ENCODE measurements at regions not wholly inside any gene's neighbourhood (a gene's known extent, or its start where the extent isn't known, plus 50 kb on each side); places are given as distances from the start of the nearest gene placed in this dataset.
"Not testable (repeated sequence)": the region's sequence is repeated elsewhere in the genome, so short reads cannot be mapped to it uniquely, and the experiment has no call there.

GRCh38 chr14:53838374-53838773, 118.3 kb downstream of the BMP4 start:
- WGBS, 2 donors, result 72 to 83% methylated on average over 4 of the region's 4 CpGs

GRCh38 chr14:53837656-53838055, 119.0 kb downstream of the BMP4 start:
- intact Hi-C loops (cut with DNase I); H3K36me3 ChIP-seq; DNase-seq; H3K4me3 ChIP-seq; H3K9me3 ChIP-seq; H3K27ac ChIP-seq; H3K27me3 ChIP-seq; H3K4me1 ChIP-seq: not testable (repeated sequence)
- 76 to 82% methylated on average over 2 of the region's 2 CpGs for WGBS, 2 donors

More at GRCh38 chr14:53838374-53838773, 118.3 kb downstream of the BMP4 start:
- no peaks in the 10 kb centered on the region for H3K27me3 ChIP-seq
- H3K9me3 ChIP-seq, result no peaks in the 10 kb centered on the region
- H3K27ac ChIP-seq, result no peak overlapping the region
- no peaks in the 10 kb centered on the region for H3K4me1 ChIP-seq
- intact Hi-C loops (cut with DNase I), result no loop called here
- TF ChIP-seq EP300 (IDR thresholded peaks at IDR 0.05), result no peak
- no peak for TF ChIP-seq CTCF (IDR thresholded peaks at IDR 0.05)
- no peak for TF ChIP-seq POLR2AphosphoS5 (IDR thresholded peaks at IDR 0.05)
- TF ChIP-seq POLR2A (IDR thresholded peaks at IDR 0.05), result no peak
- DNase-seq, result no peak
- H3K4me3 ChIP-seq, result no peak overlapping the region
- no peaks in the 10 kb centered on the region for H3K36me3 ChIP-seq

- H3K4me1 ChIP-seq, result no peaks in the 10 kb centered on the region
- H3K36me3 ChIP-seq, result no peaks in the 10 kb centered on the region
- no peak overlapping the region for H3K4me3 ChIP-seq
- no peaks in the 10 kb centered on the region for H3K27me3 ChIP-seq
- TF ChIP-seq POLR2A (IDR thresholded peaks at IDR 0.05), result no peak
- TF ChIP-seq POLR2AphosphoS5 (IDR thresholded peaks at IDR 0.05), result no peak
- no peak for TF ChIP-seq EP300 (IDR thresholded peaks at IDR 0.05)
- TF ChIP-seq CTCF (IDR thresholded peaks at IDR 0.05), result no peak
- 77 to 85% methylated on average over 2 of the region's 2 CpGs for WGBS, 2 donors
- intact Hi-C loops (cut with DNase I), result no loop called here
- no peak overlapping the region for H3K27ac ChIP-seq
- no peaks in the 10 kb centered on the region for H3K9me3 ChIP-seq
- DNase-seq, result no peak
Observed at GRCh38 chr14:53836551-53836950, 120.1 kb downstream of the BMP4 start.

- Histone ChIP-seq H3K9me3 (peaks cover 0 to 2% (median 0%) of the 10 kb centered on the region in 4 donors), H3K27ac (no peak overlapping the region), H3K4me1 (no peaks in the 10 kb centered on the region), H3K4me3 (no peak overlapping the region), H3K36me3 (no peaks in the 10 kb centered on the region), H3K27me3 (no peaks in the 10 kb centered on the region)
- 67 to 75% methylated on average over 4 of the region's 4 CpGs for WGBS, 2 donors
- no peak for TF ChIP-seq POLR2A (IDR thresholded peaks at IDR 0.05)
- TF ChIP-seq CTCF (IDR thresholded peaks at IDR 0.05), result no peak
- TF ChIP-seq EP300 (IDR thresholded peaks at IDR 0.05), result no peak
- no peak for DNase-seq
- intact Hi-C loops (cut with DNase I), result no loop called here
Observed at GRCh38 chr14:53828820-53829219, 127.8 kb downstream of the BMP4 start.

GRCh38 chr14:53824061-53824460, 132.6 kb downstream of the BMP4 start:
- Histone ChIP-seq H3K27ac (no peak overlapping the region), H3K4me1 (no peaks in the 10 kb centered on the region), H3K27me3 (no peaks in the 10 kb centered on the region), H3K36me3 (no peaks in the 10 kb centered on the region), H3K4me3 (no peak overlapping the region), H3K9me3 (peaks cover 0 to 2% (median 0%) of the 10 kb centered on the region in 4 donors)
- intact Hi-C loops (cut with DNase I), result no loop called here
- no peak for DNase-seq
- TF ChIP-seq POLR2AphosphoS5 (IDR thresholded peaks at IDR 0.05), result no peak
- TF ChIP-seq POLR2A (IDR thresholded peaks at IDR 0.05), result no peak
- TF ChIP-seq EP300 (IDR thresholded peaks at IDR 0.05), result no peak
- no peak for TF ChIP-seq CTCF (IDR thresholded peaks at IDR 0.05)
- 89 to 91% methylated on average over 1 of the region's 1 CpG for WGBS, 2 donors
